ENCODE measurements at regions not wholly inside any gene's neighbourhood (a gene's known extent, or its start where the extent isn't known, plus 50 kb on each side); places are given as distances from the start of the nearest gene placed in this dataset.

- Mint-ChIP-seq H3K27ac (no peak overlapping the region), H3K4me1 (peaks cover 1 to 4% (median 3%) of the 10 kb centered on the region in 3 donors), H3K9me3 (peaks cover 0 to 4% (median 2%) of the 10 kb centered on the region in 3 donors), H3K36me3 (peaks cover 2% of the 10 kb centered on the region), H3K4me3 (no peak overlapping the region), H3K27me3 (no peaks in the 10 kb centered on the region)
Observed at GRCh38 chr15:98514034-98514622, 134.2 kb upstream of the IGF1R start.

- no peak overlapping the region for H3K27ac Mint-ChIP-seq
- peaks cover 1% of the 10 kb centered on the region for H3K36me3 Mint-ChIP-seq
- no peaks in the 10 kb centered on the region for H3K27me3 Mint-ChIP-seq
- peaks cover 1 to 5% (median 4%) of the 10 kb centered on the region in 3 donors for H3K4me1 Mint-ChIP-seq
- H3K9me3 Mint-ChIP-seq = no peaks in the 10 kb centered on the region
- no peak overlapping the region for H3K4me3 Mint-ChIP-seq
Observed at GRCh38 chr15:98518823-98519561, 129.3 kb upstream of the IGF1R start.

- Mint-ChIP-seq H3K4me1 (peaks cover 1 to 5% (median 4%) of the 10 kb centered on the region in 3 donors), H3K36me3 (peaks cover 1% of the 10 kb centered on the region), H3K4me3 (no peak overlapping the region), H3K27ac (no peak overlapping the region), H3K9me3 (no peaks in the 10 kb centered on the region), H3K27me3 (no peaks in the 10 kb centered on the region)
Observed at GRCh38 chr15:98519767-98520550, 128.4 kb upstream of the IGF1R start.

- Mint-ChIP-seq H3K4me1 (peaks cover 4 to 5% (median 4%) of the 10 kb centered on the region in 3 donors), H3K27me3 (no peaks in the 10 kb centered on the region), H3K27ac (no peak overlapping the region), H3K4me3 (no peak overlapping the region), H3K36me3 (peaks cover 1% of the 10 kb centered on the region), H3K9me3 (no peaks in the 10 kb centered on the region)
Observed at GRCh38 chr15:98522127-98522526, 126.2 kb upstream of the IGF1R start.

GRCh38 chr15:98523912-98524662 lies 124.3 kb upstream of the IGF1R start:
- no peak overlapping the region for H3K4me3 Mint-ChIP-seq
- H3K36me3 Mint-ChIP-seq = peaks cover 1% of the 10 kb centered on the region
- H3K9me3 Mint-ChIP-seq = no peaks in the 10 kb centered on the region
- H3K27ac Mint-ChIP-seq = no peak overlapping the region
- H3K4me1 Mint-ChIP-seq = peaks cover 2 to 3% (median 2%) of the 10 kb centered on the region in 3 donors
- no peaks in the 10 kb centered on the region for H3K27me3 Mint-ChIP-seq

GRCh38 chr15:98524838-98525660 lies 123.3 kb upstream of the IGF1R start:
- H3K27ac Mint-ChIP-seq = no peak overlapping the region
- H3K4me1 Mint-ChIP-seq = peaks cover 0 to 3% (median 0%) of the 10 kb centered on the region in 3 donors
- peaks cover 1% of the 10 kb centered on the region for H3K36me3 Mint-ChIP-seq
- no peaks in the 10 kb centered on the region for H3K27me3 Mint-ChIP-seq
- H3K9me3 Mint-ChIP-seq = no peaks in the 10 kb centered on the region
- no peak overlapping the region for H3K4me3 Mint-ChIP-seq

- no peaks in the 10 kb centered on the region for H3K9me3 Mint-ChIP-seq
- peaks cover 0 to 3% (median under 1%) of the 10 kb centered on the region in 3 donors for H3K4me1 Mint-ChIP-seq
- H3K27ac Mint-ChIP-seq = no peak overlapping the region
- H3K36me3 Mint-ChIP-seq = peaks cover 1% of the 10 kb centered on the region
- no peak overlapping the region for H3K4me3 Mint-ChIP-seq
- H3K27me3 Mint-ChIP-seq = peaks cover under 1% of the 10 kb centered on the region
Observed at GRCh38 chr15:98525661-98526001, 122.7 kb upstream of the IGF1R start.

GRCh38 chr15:98526094-98526493 lies 122.2 kb upstream of the IGF1R start:
- H3K27me3 Mint-ChIP-seq = peaks cover 3% of the 10 kb centered on the region
- H3K27ac Mint-ChIP-seq = no peak overlapping the region
- no peaks in the 10 kb centered on the region for H3K9me3 Mint-ChIP-seq
- H3K4me3 Mint-ChIP-seq = no peak overlapping the region
- peaks cover 1% of the 10 kb centered on the region for H3K36me3 Mint-ChIP-seq
- H3K4me1 Mint-ChIP-seq = peaks cover 0 to 3% (median 1%) of the 10 kb centered on the region in 3 donors

GRCh38 chr15:98528046-98528725 lies 120.2 kb upstream of the IGF1R start:
- Mint-ChIP-seq H3K4me1 (peaks cover 0 to 3% (median 1%) of the 10 kb centered on the region in 3 donors), H3K4me3 (no peak overlapping the region), H3K27me3 (peaks cover 3% of the 10 kb centered on the region), H3K36me3 (peaks cover under 1% of the 10 kb centered on the region), H3K27ac (no peak overlapping the region), H3K9me3 (no peaks in the 10 kb centered on the region)

GRCh38 chr15:98529205-98530145 lies 118.9 kb upstream of the IGF1R start:
- Mint-ChIP-seq H3K4me3 (no peak overlapping the region), H3K27ac (no peak overlapping the region), H3K9me3 (no peaks in the 10 kb centered on the region), H3K4me1 (peaks cover 0 to 3% (median 1%) of the 10 kb centered on the region in 3 donors), H3K36me3 (no peaks in the 10 kb centered on the region), H3K27me3 (peaks cover 3% of the 10 kb centered on the region)

GRCh38 chr15:98530570-98530969 lies 117.8 kb upstream of the IGF1R start:
- H3K9me3 Mint-ChIP-seq = no peaks in the 10 kb centered on the region
- no peaks in the 10 kb centered on the region for H3K36me3 Mint-ChIP-seq
- peaks cover 0 to 1% (median 0%) of the 10 kb centered on the region in 3 donors for H3K4me1 Mint-ChIP-seq
- H3K27ac Mint-ChIP-seq = no peak overlapping the region
- peaks cover 3% of the 10 kb centered on the region for H3K27me3 Mint-ChIP-seq
- H3K4me3 Mint-ChIP-seq = no peak overlapping the region

GRCh38 chr15:98532063-98532462 lies 116.3 kb upstream of the IGF1R start:
- Mint-ChIP-seq H3K4me1 (peaks cover 0 to 1% (median 0%) of the 10 kb centered on the region in 3 donors), H3K36me3 (no peaks in the 10 kb centered on the region), H3K9me3 (no peaks in the 10 kb centered on the region), H3K27ac (no peak overlapping the region), H3K27me3 (peaks cover 7% of the 10 kb centered on the region), H3K4me3 (no peak overlapping the region)

- H3K4me1 Mint-ChIP-seq = peaks cover 0 to 2% (median 0%) of the 10 kb centered on the region in 3 donors
- H3K36me3 Mint-ChIP-seq = no peaks in the 10 kb centered on the region
- H3K4me3 Mint-ChIP-seq = no peak overlapping the region
- H3K9me3 Mint-ChIP-seq = no peaks in the 10 kb centered on the region
- H3K27me3 Mint-ChIP-seq = peaks cover 15% of the 10 kb centered on the region
- H3K27ac Mint-ChIP-seq = no peak overlapping the region
Observed at GRCh38 chr15:98536976-98537375, 111.4 kb upstream of the IGF1R start.
